ENCODE measurements at regions not wholly inside any gene's neighbourhood (a gene's known extent, or its start where the extent isn't known, plus 50 kb on each side); places are given as distances from the start of the nearest gene placed in this dataset.
A peak's percentile ranks its signal among the peaks of the same experiment; 100 is the strongest.

DNA sequence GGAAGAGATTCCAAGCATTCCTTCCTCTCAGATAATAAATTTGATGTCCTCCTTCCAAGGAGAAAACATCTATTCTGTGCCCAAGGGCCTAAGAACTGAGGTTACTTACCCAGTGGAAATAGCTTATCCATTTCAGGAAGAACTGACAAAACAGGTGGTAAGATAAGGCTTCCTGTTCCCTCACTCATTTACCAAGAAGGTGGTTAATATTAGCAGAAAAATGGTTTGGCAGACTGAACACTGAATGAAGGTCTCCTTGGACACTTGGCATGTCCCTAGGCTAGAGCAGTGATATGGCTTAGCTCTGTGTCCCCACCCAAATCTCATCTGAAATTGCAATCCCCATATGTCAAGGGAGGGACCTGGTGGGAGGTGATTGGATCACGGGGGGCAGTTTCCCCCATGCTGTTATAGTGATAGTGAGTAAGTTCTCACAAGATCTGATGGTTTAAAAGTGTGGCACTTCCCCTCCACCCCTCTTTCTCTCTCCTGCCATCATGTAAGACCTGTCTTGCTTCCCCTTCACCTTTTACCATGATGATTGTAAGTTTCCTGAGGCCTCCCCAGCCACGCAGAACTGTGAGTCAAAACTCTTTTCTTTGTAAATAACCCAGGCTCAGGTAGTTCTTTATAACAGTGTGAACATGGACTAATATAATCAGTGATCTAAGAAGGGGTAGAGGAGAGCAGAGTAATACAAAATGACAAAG is 127.4 kb downstream of the ST8SIA2 start:
- Mint-ChIP-seq H3K4me3 (no peak overlapping the region), H3K9me3 (no peaks in the 10 kb centered on the region)
- peak; percentile 31 for ATAC-seq

DNA sequence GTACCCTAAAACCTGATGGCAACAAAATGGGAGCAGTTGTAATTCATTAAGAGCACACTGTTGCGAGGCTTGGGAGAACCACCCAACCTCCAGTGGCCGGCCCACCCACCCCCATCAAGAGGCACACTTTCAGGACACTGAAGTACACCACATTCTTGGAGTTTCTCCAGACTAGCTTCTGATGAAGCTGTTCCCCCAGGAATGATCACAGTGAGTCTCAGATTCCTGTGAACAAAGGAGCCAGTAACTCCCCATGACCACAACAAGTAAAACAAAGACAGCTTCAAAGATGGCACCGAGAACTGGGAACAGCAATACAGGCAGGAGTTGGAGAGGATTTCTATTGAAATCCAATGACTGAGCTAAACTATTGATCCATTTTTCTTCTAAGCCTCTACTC is 126.0 kb downstream of the ST8SIA2 start:
- DNase-seq (ENCODE audit: low spot score in 2 of 2) (no peak), ATAC-seq (no peak)
- Mint-ChIP-seq H3K4me1 (no peaks in the 10 kb centered on the region), H3K9me3 (no peaks in the 10 kb centered on the region), H3K27ac (no peak overlapping the region), H3K4me3 (no peak overlapping the region), H3K36me3 (no peaks in the 10 kb centered on the region)

More for the DNA sequence above, 127.4 kb downstream of the ST8SIA2 start:
- no peak for DNase-seq (ENCODE audit: low spot score in 2 of 2)
- no peaks in the 10 kb centered on the region for H3K4me1 Mint-ChIP-seq
- no peak overlapping the region for H3K27ac Mint-ChIP-seq
- no peaks in the 10 kb centered on the region for H3K36me3 Mint-ChIP-seq

Data from stimulated activated effector memory CD8-positive, alpha-beta T cell treated with anti-CD3 and anti-CD28 coated beads, Interleukin-12 subunit alpha, Interleukin-12 subunit beta, amount 100 ng/mL, for 72 hours (primary cell).